Upper lobe of left lung (tissue), 6 donors: ENCODE measurements at regions not wholly inside any gene's neighbourhood (a gene's known extent, or its start where the extent isn't known, plus 50 kb on each side); places are given as distances from the start of the nearest gene placed in this dataset.

Source experiments
- ATAC-seq, 2 donors: fragments of 200-7000 bp; cut with Tn5 transposase; one replicate each; pipeline ENCODE4 v1.9.1; 2022; ENCODE audit warnings: mild to moderate bottlenecking in 2 of 2, moderate library complexity in 2 of 2; ENCODE audit not compliant: low FRiP score in 2 of 2
- DNase-seq, 2 donors: peaks; one replicate each; pipeline ENCODE4 v3.0.0-alpha.2; 2019 to 2020
- H3K27ac ChIP-seq, 4 donors: fragments of 200-600 bp; sonication (generic); one replicate each; pipeline ENCODE4 v1.5.1; 2016 to 2019
- H3K27me3 ChIP-seq, 4 donors: fragments of 200-600 bp; sonication (generic); one replicate each; pipeline ENCODE4 v1.5.1; 2017 to 2019
- H3K36me3 ChIP-seq, 4 donors: fragments of 200-600 bp; sonication (generic); one replicate each; pipeline ENCODE4 v1.5.1; 2016 to 2019
- H3K4me1 ChIP-seq, 4 donors: fragments of 200-600 bp; sonication (generic); one replicate each; pipeline ENCODE4 v1.5.1; 2018 to 2019
- H3K4me3 ChIP-seq, 4 donors: fragments of 200-600 bp; sonication (generic); one replicate each; pipeline ENCODE4 v1.5.1; 2017 to 2019; ENCODE audit warnings: mild to moderate bottlenecking in 2 of 4, moderate library complexity in 1 of 4
- H3K9me3 ChIP-seq, 4 donors: fragments of 200-600 bp; sonication (generic); one replicate each; pipeline ENCODE4 v1.5.1; 2018 to 2019
- EP300 ChIP-seq, 4 donors: sonication (generic); formaldehyde crosslinking; IDR thresholded peaks; one replicate each; pipeline ENCODE4 v1.5.1; 2017; ENCODE audit warnings: antibody characterized with exemption in 4 of 4, control low read depth in 2 of 4
- POLR2A ChIP-seq, 4 donors: fragments of 450-650 bp; IDR thresholded peaks; one replicate each; pipeline ENCODE4 v1.5.1; 2016 to 2017; ENCODE audit warnings: antibody characterized with exemption in 4 of 4, mild to moderate bottlenecking in 2 of 4
- POLR2AphosphoS5 ChIP-seq, 2 donors: sonication (generic); formaldehyde crosslinking; IDR thresholded peaks; one replicate each; pipeline ENCODE4 v1.5.1; 2017; ENCODE audit warnings: antibody characterized with exemption in 2 of 2
- WGBS, 2 donors: methylation state at CpG; one replicate each; pipeline ENCODE4 v1.1.5; 2017 to 2018; 5-methylcytosine and 5-hydroxymethylcytosine counted together
- TF ChIP-seq, protein P1 (sequence below), 6 experiments: fragments of 450-650 bp in 4 of 6; fragments of 200-600 bp in 2 of 6; sonication (generic) in 2 of 6; IDR thresholded peaks; one replicate each; pipeline ENCODE4 v1.5.1; 2016 to 2019; ENCODE audit warnings: antibody characterized with exemption in 6 of 6
- donor health status: DM: no; HTN: no; CAD: no; lungs with moderate emphysema.
- donor health status: DM: no; HTN: yes; CAD: no; lungs with severe emphysema.

DNA sequence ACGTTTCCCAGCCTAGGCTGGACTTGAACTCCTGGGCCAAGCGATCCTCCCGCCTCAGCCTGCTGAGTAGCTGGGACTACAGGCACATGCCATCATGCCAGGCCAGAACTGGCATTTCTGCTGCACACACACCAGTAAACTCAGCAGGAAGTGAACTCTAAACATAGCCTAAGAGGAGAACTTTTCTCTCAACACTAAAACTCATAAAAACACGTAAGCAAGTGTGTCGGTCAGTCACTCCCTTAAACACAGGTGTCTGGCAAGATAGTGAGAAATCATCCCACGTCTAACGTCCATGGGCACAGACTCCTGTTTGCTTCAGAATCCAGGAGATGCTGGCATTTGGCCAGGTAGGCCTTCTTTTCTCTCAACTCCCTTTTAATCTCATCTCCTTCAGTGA, 104.8 kb downstream of the RPL27A start:
- DNase-seq: no peak
- no peaks in the 10 kb centered on the region for H3K27me3 ChIP-seq
- H3K9me3 ChIP-seq: no peaks in the 10 kb centered on the region
- no peak for ATAC-seq
- TF ChIP-seq POLR2A (IDR thresholded peaks at IDR 0.05) (no peak), POLR2AphosphoS5 (IDR thresholded peaks at IDR 0.05) (no peak), EP300 (IDR thresholded peaks at IDR 0.05) (no peak)
- TF ChIP-seq, protein P1, sequence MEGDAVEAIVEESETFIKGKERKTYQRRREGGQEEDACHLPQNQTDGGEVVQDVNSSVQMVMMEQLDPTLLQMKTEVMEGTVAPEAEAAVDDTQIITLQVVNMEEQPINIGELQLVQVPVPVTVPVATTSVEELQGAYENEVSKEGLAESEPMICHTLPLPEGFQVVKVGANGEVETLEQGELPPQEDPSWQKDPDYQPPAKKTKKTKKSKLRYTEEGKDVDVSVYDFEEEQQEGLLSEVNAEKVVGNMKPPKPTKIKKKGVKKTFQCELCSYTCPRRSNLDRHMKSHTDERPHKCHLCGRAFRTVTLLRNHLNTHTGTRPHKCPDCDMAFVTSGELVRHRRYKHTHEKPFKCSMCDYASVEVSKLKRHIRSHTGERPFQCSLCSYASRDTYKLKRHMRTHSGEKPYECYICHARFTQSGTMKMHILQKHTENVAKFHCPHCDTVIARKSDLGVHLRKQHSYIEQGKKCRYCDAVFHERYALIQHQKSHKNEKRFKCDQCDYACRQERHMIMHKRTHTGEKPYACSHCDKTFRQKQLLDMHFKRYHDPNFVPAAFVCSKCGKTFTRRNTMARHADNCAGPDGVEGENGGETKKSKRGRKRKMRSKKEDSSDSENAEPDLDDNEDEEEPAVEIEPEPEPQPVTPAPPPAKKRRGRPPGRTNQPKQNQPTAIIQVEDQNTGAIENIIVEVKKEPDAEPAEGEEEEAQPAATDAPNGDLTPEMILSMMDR (IDR thresholded peaks at IDR 0.05): no peak
- no peak overlapping the region for H3K4me3 ChIP-seq
- H3K36me3 ChIP-seq: no peaks in the 10 kb centered on the region
- peak overlapping the region in 2 of 4 donors; percentile 1 to 4 for H3K27ac ChIP-seq
- whole genome bisulfite sequencing, 2 donors: 52 to 58% methylated on average over 7 of the region's 7 CpGs
- H3K4me1 ChIP-seq: peaks cover 7 to 29% (median 18%) of the 10 kb centered on the region in 4 donors

DNA sequence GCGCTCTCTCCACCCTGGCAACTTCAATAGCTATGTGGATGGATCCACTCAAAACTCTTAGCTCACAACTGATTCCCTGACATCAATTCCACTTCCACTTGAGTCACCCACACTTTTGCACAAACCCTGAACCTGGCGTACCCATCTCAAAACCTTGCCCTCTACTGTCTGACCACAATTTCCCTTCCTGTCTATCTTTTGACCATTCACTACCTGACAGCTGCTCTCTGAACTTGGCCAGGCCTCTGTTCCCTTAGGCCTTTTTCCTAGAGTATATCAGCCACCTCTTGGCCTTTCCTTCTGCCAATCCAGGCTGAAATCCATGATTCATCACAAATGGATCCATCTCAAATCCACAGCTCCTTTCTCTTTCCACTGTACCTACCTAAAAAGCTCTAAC, 106.0 kb downstream of the RPL27A start:
- TF ChIP-seq, protein P1 (IDR thresholded peaks at IDR 0.05): no peak
- no peak for TF ChIP-seq POLR2AphosphoS5 (IDR thresholded peaks at IDR 0.05)
- no peak for TF ChIP-seq POLR2A (IDR thresholded peaks at IDR 0.05)
- TF ChIP-seq EP300 (IDR thresholded peaks at IDR 0.05): no peak
- H3K27ac ChIP-seq: no peak overlapping the region
- 77 to 93% methylated on average over 2 of the region's 2 CpGs for WGBS, 2 donors

GRCh38 chr11:8789864-8790263, 107.3 kb downstream of the RPL27A start:
- Histone ChIP-seq H3K4me3 (no peak overlapping the region), H3K4me1 (peaks cover 19 to 46% (median 37%) of the 10 kb centered on the region in 4 donors), H3K27ac (peak overlapping the region in 1 of 4 donors; percentile 22), H3K36me3 (no peaks in the 10 kb centered on the region), H3K27me3 (no peaks in the 10 kb centered on the region), H3K9me3 (no peaks in the 10 kb centered on the region)
- ATAC-seq (no peak), DNase-seq (peak in 1 of 2 donors; percentile 59)
- TF ChIP-seq EP300 (IDR thresholded peaks at IDR 0.05) (no peak), POLR2AphosphoS5 (IDR thresholded peaks at IDR 0.05) (no peak), POLR2A (IDR thresholded peaks at IDR 0.05) (no peak)
- TF ChIP-seq, protein P1 (IDR thresholded peaks at IDR 0.05): no peak
- 51 to 78% methylated on average over 2 of the region's 2 CpGs for WGBS, 2 donors

More for the DNA sequence above, 106.0 kb downstream of the RPL27A start:
- H3K36me3 ChIP-seq: no peaks in the 10 kb centered on the region
- H3K9me3 ChIP-seq: no peaks in the 10 kb centered on the region
- H3K27me3 ChIP-seq: no peaks in the 10 kb centered on the region
- peaks cover 19 to 41% (median 31%) of the 10 kb centered on the region in 4 donors for H3K4me1 ChIP-seq
- no peak for ATAC-seq
- DNase-seq: no peak
- H3K4me3 ChIP-seq: no peak overlapping the region

GRCh38 chr11:8790968-8791367, 108.4 kb downstream of the RPL27A start:
- Histone ChIP-seq H3K4me3 (no peak overlapping the region), H3K36me3 (no peaks in the 10 kb centered on the region), H3K4me1 (peaks cover 19 to 46% (median 36%) of the 10 kb centered on the region in 4 donors), H3K27ac (no peak overlapping the region), H3K9me3 (no peaks in the 10 kb centered on the region), H3K27me3 (no peaks in the 10 kb centered on the region)
- ATAC-seq: no peak
- TF ChIP-seq POLR2AphosphoS5 (IDR thresholded peaks at IDR 0.05) (no peak), EP300 (IDR thresholded peaks at IDR 0.05) (no peak), POLR2A (IDR thresholded peaks at IDR 0.05) (no peak)
- TF ChIP-seq, protein P1 (IDR thresholded peaks at IDR 0.05): no peak
- no peak for DNase-seq
- 83 to 87% methylated on average over 2 of the region's 2 CpGs for WGBS, 2 donors

DNA sequence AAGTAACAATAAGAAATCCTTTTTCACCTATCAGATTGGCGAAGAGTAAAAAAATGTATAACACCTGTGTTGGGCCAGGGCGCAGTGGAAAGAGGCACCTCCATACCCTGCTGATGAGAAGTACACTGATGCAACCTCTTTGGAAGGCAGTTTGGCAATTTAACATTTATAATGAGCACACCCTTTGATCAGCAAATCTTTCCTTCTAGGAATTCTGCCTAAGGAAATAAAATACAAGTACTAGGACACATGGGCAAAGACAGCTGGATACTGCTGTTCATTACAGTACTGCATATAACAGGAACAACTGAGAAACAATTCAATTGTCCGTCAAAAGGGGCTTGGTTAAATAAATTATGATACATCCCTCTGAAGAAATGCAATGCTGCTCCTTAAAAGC, 110.1 kb downstream of the RPL27A start:
- 61 to 76% methylated on average over 3 of the region's 3 CpGs for WGBS, 2 donors
- ATAC-seq (no peak), DNase-seq (no peak)
- Histone ChIP-seq H3K9me3 (no peaks in the 10 kb centered on the region), H3K27me3 (no peaks in the 10 kb centered on the region), H3K4me3 (no peak overlapping the region), H3K27ac (peak overlapping the region in 1 of 4 donors; percentile 20), H3K4me1 (peaks cover 12 to 37% (median 28%) of the 10 kb centered on the region in 4 donors), H3K36me3 (no peaks in the 10 kb centered on the region)
- no peak for TF ChIP-seq POLR2A (IDR thresholded peaks at IDR 0.05)
- no peak for TF ChIP-seq EP300 (IDR thresholded peaks at IDR 0.05)
- TF ChIP-seq, protein P1 (IDR thresholded peaks at IDR 0.05): no peak
- TF ChIP-seq POLR2AphosphoS5 (IDR thresholded peaks at IDR 0.05): no peak
